Right hindlimb (tissue), 1 donor: ENCODE measurements at regions not wholly inside any gene's neighbourhood (a gene's known extent, or its start where the extent isn't known, plus 50 kb on each side); places are given as distances from the start of the nearest gene placed in this dataset.
A peak's percentile ranks its signal among the peaks of the same experiment; 100 is the strongest.

ENCODE experiments used
- DNase-seq: peaks from one replicate; pipeline ENCODE4 v3.0.0-alpha.2; 2018

GRCh38 chr22:48171271-48171691 is 1408.8 kb downstream of the TBC1D22A start:
- DNase-seq: no peak

GRCh38 chr22:48169227-48169626 is 1406.8 kb downstream of the TBC1D22A start:
- DNase-seq: no peak

- no peak for DNase-seq
Measured at GRCh38 chr22:48167238-48167637, 1404.8 kb downstream of the TBC1D22A start.

- no peak for DNase-seq
Measured at GRCh38 chr22:48161298-48161697, 1398.8 kb downstream of the TBC1D22A start.

- DNase-seq: no peak
Measured at GRCh38 chr22:48157676-48158075, 1395.2 kb downstream of the TBC1D22A start.

- no peak for DNase-seq
Measured at GRCh38 chr22:48156603-48157355, 1394.3 kb downstream of the TBC1D22A start.

GRCh38 chr22:48155446-48155845 is 1393.0 kb downstream of the TBC1D22A start:
- DNase-seq: no peak

GRCh38 chr22:48154943-48155240 is 1392.4 kb downstream of the TBC1D22A start:
- no peak for DNase-seq

GRCh38 chr22:48154169-48154942 is 1391.9 kb downstream of the TBC1D22A start:
- DNase-seq: no peak

- DNase-seq: no peak
Measured at GRCh38 chr22:48153726-48154125, 1391.3 kb downstream of the TBC1D22A start.

- no peak for DNase-seq
Measured at GRCh38 chr22:48152916-48153315, 1390.5 kb downstream of the TBC1D22A start.

- DNase-seq: no peak
Measured at GRCh38 chr22:48152164-48152775, 1389.8 kb downstream of the TBC1D22A start.

GRCh38 chr22:48151641-48152040 is 1389.2 kb downstream of the TBC1D22A start:
- no peak for DNase-seq

- DNase-seq: no peak
Measured at GRCh38 chr22:48147831-48148230, 1385.4 kb downstream of the TBC1D22A start.

GRCh38 chr22:48147404-48147803 is 1385.0 kb downstream of the TBC1D22A start:
- DNase-seq: no peak

GRCh38 chr22:48146426-48146825 is 1384.0 kb downstream of the TBC1D22A start:
- no peak for DNase-seq

- DNase-seq: no peak
Measured at GRCh38 chr22:48145738-48146137, 1383.3 kb downstream of the TBC1D22A start.

GRCh38 chr22:48144318-48144717 is 1381.9 kb downstream of the TBC1D22A start:
- no peak for DNase-seq

- no peak for DNase-seq
Measured at GRCh38 chr22:48143856-48144255, 1381.4 kb downstream of the TBC1D22A start.

- DNase-seq: no peak
Measured at GRCh38 chr22:48142388-48142787, 1379.9 kb downstream of the TBC1D22A start.

GRCh38 chr22:48141301-48141700 is 1378.9 kb downstream of the TBC1D22A start:
- DNase-seq: peak; percentile 60

- no peak for DNase-seq
Measured at GRCh38 chr22:48140261-48140813, 1377.9 kb downstream of the TBC1D22A start.

GRCh38 chr22:48139776-48140175 is 1377.3 kb downstream of the TBC1D22A start:
- DNase-seq: no peak

- no peak for DNase-seq
Measured at GRCh38 chr22:48138855-48139254, 1376.4 kb downstream of the TBC1D22A start.
